ENCODE measurements at regions not wholly inside any gene's neighbourhood (a gene's known extent, or its start where the extent isn't known, plus 50 kb on each side); places are given as distances from the start of the nearest gene placed in this dataset.

GRCh38 chr6:77979204-77979603 is 326.4 kb downstream of the MEI4 start:
- H3K4me1 ChIP-seq (ENCODE audit: insufficient read depth, low read length): no peaks in the 10 kb centered on the region
- no peaks in the 10 kb centered on the region for H3K9me3 ChIP-seq (ENCODE audit: control insufficient read depth, insufficient read depth, low read length)
- no peak overlapping the region for H3K9ac ChIP-seq (ENCODE audit: low read depth, low read length)
- H3K36me3 ChIP-seq (ENCODE audit: insufficient read depth, low read length): no peaks in the 10 kb centered on the region

- Histone ChIP-seq H3K36me3 (ENCODE audit: insufficient read depth, low read length) (no peaks in the 10 kb centered on the region), H3K4me1 (ENCODE audit: insufficient read depth, low read length) (no peaks in the 10 kb centered on the region), H3K9me3 (ENCODE audit: control insufficient read depth, insufficient read depth, low read length) (no peaks in the 10 kb centered on the region; the same call in 1 of the 2 replicates), H3K9ac (ENCODE audit: low read depth, low read length) (no peak overlapping the region)
Measured at GRCh38 chr6:77986380-77987034, 333.7 kb downstream of the MEI4 start.

- Histone ChIP-seq H3K9ac (ENCODE audit: low read depth, low read length) (no peak overlapping the region), H3K9me3 (ENCODE audit: control insufficient read depth, insufficient read depth, low read length) (no peaks in the 10 kb centered on the region; the same call in 1 of the 2 replicates), H3K4me1 (ENCODE audit: insufficient read depth, low read length) (no peaks in the 10 kb centered on the region), H3K36me3 (ENCODE audit: insufficient read depth, low read length) (no peaks in the 10 kb centered on the region)
Measured at GRCh38 chr6:77987035-77987384, 334.2 kb downstream of the MEI4 start.

DNA sequence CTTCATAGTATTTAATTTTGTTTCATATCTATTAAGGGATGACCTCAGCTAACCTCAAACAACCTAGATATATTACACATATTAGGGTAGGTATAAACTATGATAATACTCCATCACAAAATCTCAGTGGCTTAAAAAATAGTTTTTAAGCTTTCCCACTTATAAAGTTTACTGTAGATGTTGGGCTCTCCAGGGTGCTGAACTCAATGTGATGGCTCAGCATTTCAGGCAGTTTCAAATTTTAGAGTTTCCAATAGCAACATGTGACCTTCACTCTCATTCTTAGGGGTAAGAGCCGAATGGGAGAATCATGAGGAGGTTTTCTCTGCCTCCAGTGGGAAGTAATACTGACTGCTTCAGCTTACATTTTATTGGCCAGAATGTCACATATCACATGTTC is 357.3 kb downstream of the MEI4 start:
- Histone ChIP-seq H3K9me3 (ENCODE audit: control insufficient read depth, insufficient read depth, low read length) (no peaks in the 10 kb centered on the region), H3K9ac (ENCODE audit: low read depth, low read length) (no peak overlapping the region), H3K4me1 (ENCODE audit: insufficient read depth, low read length) (no peaks in the 10 kb centered on the region), H3K36me3 (ENCODE audit: insufficient read depth, low read length) (no peaks in the 10 kb centered on the region)

GRCh38 chr6:78020586-78020985 is 367.7 kb downstream of the MEI4 start:
- Histone ChIP-seq H3K9ac (ENCODE audit: low read depth, low read length) (no peak overlapping the region), H3K9me3 (ENCODE audit: control insufficient read depth, insufficient read depth, low read length) (no peaks in the 10 kb centered on the region), H3K36me3 (ENCODE audit: insufficient read depth, low read length) (no peaks in the 10 kb centered on the region), H3K4me1 (ENCODE audit: insufficient read depth, low read length) (no peaks in the 10 kb centered on the region)

- no peaks in the 10 kb centered on the region for H3K36me3 ChIP-seq (ENCODE audit: insufficient read depth, low read length)
Measured at GRCh38 chr6:78025502-78025901, 372.7 kb downstream of the MEI4 start.

DNA sequence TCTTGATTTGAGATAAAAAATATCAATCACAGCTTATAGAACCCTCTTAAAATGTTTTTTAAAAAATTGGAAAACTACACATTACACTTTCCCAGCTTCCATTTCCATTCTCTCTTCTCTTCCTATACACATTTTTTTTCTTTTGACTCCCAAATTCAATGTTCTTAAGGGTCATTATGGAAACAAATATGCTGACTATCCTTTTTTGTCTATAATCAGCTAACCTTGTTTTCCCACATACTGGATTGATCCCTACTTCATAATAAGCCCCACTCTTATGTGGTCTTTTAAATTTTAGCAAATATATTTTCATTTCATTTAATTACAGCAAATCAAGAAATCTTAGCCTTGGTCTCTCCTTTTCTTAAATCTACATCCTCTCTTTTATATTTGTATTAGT is 378.4 kb downstream of the MEI4 start:
- H3K9me3 ChIP-seq (ENCODE audit: control insufficient read depth, insufficient read depth, low read length): no peaks in the 10 kb centered on the region
- no peaks in the 10 kb centered on the region for H3K36me3 ChIP-seq (ENCODE audit: insufficient read depth, low read length)
- H3K4me1 ChIP-seq (ENCODE audit: insufficient read depth, low read length): no peaks in the 10 kb centered on the region
- no peak overlapping the region for H3K9ac ChIP-seq (ENCODE audit: low read depth, low read length)

More at GRCh38 chr6:78025502-78025901, 372.7 kb downstream of the MEI4 start:
- Histone ChIP-seq H3K9ac (ENCODE audit: low read depth, low read length) (no peak overlapping the region), H3K9me3 (ENCODE audit: control insufficient read depth, insufficient read depth, low read length) (no peaks in the 10 kb centered on the region), H3K4me1 (ENCODE audit: insufficient read depth, low read length) (no peaks in the 10 kb centered on the region)

- no peak overlapping the region for H3K9ac ChIP-seq (ENCODE audit: low read depth, low read length)
- no peaks in the 10 kb centered on the region for H3K36me3 ChIP-seq (ENCODE audit: insufficient read depth, low read length)
- H3K4me1 ChIP-seq (ENCODE audit: insufficient read depth, low read length): no peaks in the 10 kb centered on the region
Measured at GRCh38 chr6:78059171-78059570, 406.3 kb downstream of the MEI4 start.

DNA sequence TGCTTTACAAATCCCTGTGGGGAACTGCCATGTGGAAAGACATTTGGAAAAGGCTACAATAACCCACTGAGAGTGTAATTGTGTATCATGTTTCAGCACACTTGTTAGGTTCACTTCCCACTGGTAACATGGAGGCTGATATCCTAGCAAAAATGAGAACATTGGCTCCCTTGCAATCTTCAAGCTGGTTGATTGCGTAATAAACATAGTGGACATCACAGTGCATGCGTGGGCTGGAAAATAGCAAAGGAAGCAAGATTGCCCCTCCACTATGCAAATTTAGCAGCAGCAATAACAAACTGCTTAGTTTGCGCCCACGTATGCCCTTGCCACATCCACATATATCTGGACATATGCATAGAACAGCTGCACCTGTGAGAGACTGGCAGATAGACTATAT is 410.2 kb downstream of the MEI4 start:
- Histone ChIP-seq H3K9ac (ENCODE audit: low read depth, low read length) (no peak overlapping the region), H3K9me3 (ENCODE audit: control insufficient read depth, insufficient read depth, low read length) (no peaks in the 10 kb centered on the region), H3K36me3 (ENCODE audit: insufficient read depth, low read length) (no peaks in the 10 kb centered on the region), H3K4me1 (ENCODE audit: insufficient read depth, low read length) (no peaks in the 10 kb centered on the region)

More at GRCh38 chr6:78059171-78059570, 406.3 kb downstream of the MEI4 start:
- H3K9me3 ChIP-seq (ENCODE audit: control insufficient read depth, insufficient read depth, low read length): no peaks in the 10 kb centered on the region

- Histone ChIP-seq H3K4me1 (ENCODE audit: insufficient read depth, low read length) (no peaks in the 10 kb centered on the region), H3K36me3 (ENCODE audit: insufficient read depth, low read length) (no peaks in the 10 kb centered on the region), H3K9ac (ENCODE audit: low read depth, low read length) (no peak overlapping the region), H3K9me3 (ENCODE audit: control insufficient read depth, insufficient read depth, low read length) (no peaks in the 10 kb centered on the region)
Measured at GRCh38 chr6:78076371-78076770, 423.5 kb downstream of the MEI4 start.

GRCh38 chr6:78089531-78089930 is 436.7 kb downstream of the MEI4 start:
- H3K9me3 ChIP-seq (ENCODE audit: control insufficient read depth, insufficient read depth, low read length): no peaks in the 10 kb centered on the region
- no peaks in the 10 kb centered on the region for H3K36me3 ChIP-seq (ENCODE audit: insufficient read depth, low read length)
- H3K9ac ChIP-seq (ENCODE audit: low read depth, low read length): no peak overlapping the region
- peaks cover 20% of the 10 kb centered on the region; the same call in 1 of the 2 replicates for H3K4me1 ChIP-seq (ENCODE audit: insufficient read depth, low read length)

DNA sequence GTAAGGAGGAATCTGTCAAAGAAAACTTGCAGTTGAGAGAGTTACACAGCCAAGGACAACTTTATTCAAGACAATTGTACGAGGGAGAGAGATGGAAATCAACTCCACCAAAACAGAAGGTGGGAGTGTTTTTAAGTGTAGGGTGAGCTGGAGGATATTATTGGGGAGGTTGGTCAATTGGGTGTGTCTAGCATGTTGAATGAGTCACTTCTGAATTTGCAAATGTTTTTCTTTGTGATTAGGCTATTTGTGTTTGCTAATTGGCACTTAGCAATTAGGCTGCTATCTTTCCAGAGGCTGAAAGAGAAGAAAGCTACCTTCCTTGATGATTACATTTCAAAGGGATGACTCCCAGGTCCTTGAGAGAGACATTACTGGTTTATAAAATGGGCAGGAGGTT is 441.1 kb downstream of the MEI4 start:
- Histone ChIP-seq H3K36me3 (ENCODE audit: insufficient read depth, low read length) (no peaks in the 10 kb centered on the region), H3K9me3 (ENCODE audit: control insufficient read depth, insufficient read depth, low read length) (no peaks in the 10 kb centered on the region), H3K9ac (ENCODE audit: low read depth, low read length) (no peak overlapping the region), H3K4me1 (ENCODE audit: insufficient read depth, low read length) (peaks cover 20% of the 10 kb centered on the region; the same call in 1 of the 2 replicates)

DNA sequence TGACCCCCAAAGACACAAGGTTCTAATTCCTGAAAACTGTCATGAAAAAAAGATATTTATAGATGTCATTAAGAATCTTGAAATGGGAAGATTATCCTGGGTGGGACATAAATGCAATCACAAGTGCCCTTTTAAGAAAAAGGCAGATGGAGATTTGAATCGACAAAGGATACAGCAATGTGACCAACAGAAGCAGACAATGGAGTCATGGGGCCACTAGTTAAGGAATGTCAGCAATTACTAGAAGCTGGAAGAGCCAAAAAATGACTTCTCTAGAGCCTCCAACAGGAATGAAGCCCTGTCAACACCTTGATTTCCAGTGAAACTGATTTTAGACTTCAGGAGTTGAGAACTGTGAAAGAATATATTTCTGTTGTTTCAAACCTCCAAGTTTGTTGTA is 448.5 kb downstream of the MEI4 start:
- Histone ChIP-seq H3K9ac (ENCODE audit: low read depth, low read length) (no peak overlapping the region), H3K4me1 (ENCODE audit: insufficient read depth, low read length) (peaks cover 4% of the 10 kb centered on the region; the same call in 1 of the 2 replicates), H3K9me3 (ENCODE audit: control insufficient read depth, insufficient read depth, low read length) (no peaks in the 10 kb centered on the region), H3K36me3 (ENCODE audit: insufficient read depth, low read length) (no peaks in the 10 kb centered on the region)

DNA sequence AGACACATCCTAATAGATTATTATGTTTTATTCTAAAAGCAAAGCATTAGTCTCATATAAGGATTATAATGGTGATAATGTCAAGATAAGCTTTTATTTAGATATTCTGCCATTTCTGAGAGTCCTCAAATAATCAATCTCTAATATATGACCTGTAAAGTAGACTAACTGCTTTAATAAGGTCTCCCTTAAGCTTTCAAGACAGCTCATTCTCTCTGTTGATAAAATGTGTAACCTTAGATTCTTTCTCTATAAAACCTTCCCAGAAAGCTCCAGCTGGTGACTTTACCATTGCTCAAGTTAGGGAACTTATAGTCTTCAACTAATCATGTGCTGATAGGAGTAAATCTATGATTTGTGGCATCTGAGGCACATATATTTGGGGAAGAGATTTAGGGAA is 457.8 kb downstream of the MEI4 start:
- H3K9me3 ChIP-seq (ENCODE audit: control insufficient read depth, insufficient read depth, low read length): no peaks in the 10 kb centered on the region
- H3K9ac ChIP-seq (ENCODE audit: low read depth, low read length): no peak overlapping the region
- no peaks in the 10 kb centered on the region for H3K36me3 ChIP-seq (ENCODE audit: insufficient read depth, low read length)
- H3K4me1 ChIP-seq (ENCODE audit: insufficient read depth, low read length): no peaks in the 10 kb centered on the region

GRCh38 chr6:78117966-78118365 is 465.1 kb downstream of the MEI4 start:
- no peaks in the 10 kb centered on the region for H3K9me3 ChIP-seq (ENCODE audit: control insufficient read depth, insufficient read depth, low read length)
- no peak overlapping the region for H3K9ac ChIP-seq (ENCODE audit: low read depth, low read length)
- H3K36me3 ChIP-seq (ENCODE audit: insufficient read depth, low read length): no peaks in the 10 kb centered on the region
- H3K4me1 ChIP-seq (ENCODE audit: insufficient read depth, low read length): no peaks in the 10 kb centered on the region

DNA sequence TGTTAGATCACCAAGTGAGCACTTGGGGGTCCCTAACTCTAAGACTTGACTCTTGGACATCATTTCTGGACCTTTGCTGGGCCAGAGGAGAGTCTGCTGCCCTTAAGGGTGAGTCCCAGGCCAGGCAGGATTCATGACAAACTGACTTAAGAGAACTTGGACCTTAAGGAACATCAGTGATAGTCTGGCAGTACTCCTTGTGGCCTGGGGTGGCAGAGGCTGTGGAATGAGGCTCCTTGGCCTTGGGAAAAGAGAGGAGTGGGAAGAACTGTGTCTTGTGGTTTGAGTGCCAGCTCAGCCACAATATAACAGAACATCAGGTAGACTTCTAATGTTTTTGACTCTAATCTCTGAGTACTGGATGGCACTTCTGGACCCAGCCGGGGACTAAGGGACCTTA is 478.7 kb downstream of the MEI4 start:
- no peak overlapping the region for H3K9ac ChIP-seq (ENCODE audit: low read depth, low read length)
- H3K36me3 ChIP-seq (ENCODE audit: insufficient read depth, low read length): no peaks in the 10 kb centered on the region
- H3K4me1 ChIP-seq (ENCODE audit: insufficient read depth, low read length): no peaks in the 10 kb centered on the region
- H3K9me3 ChIP-seq (ENCODE audit: control insufficient read depth, insufficient read depth, low read length): no peaks in the 10 kb centered on the region

Data from ES-I3 (cell line).